ENCODE measurements at regions not wholly inside any gene's neighbourhood (a gene's known extent, or its start where the extent isn't known, plus 50 kb on each side); places are given as distances from the start of the nearest gene placed in this dataset.

GRCh38 chr15:46996359-46996758, 720.9 kb upstream of the SEMA6D start:
- Histone ChIP-seq H3K4me1 (no peaks in the 10 kb centered on the region), H3K36me3 (no peaks in the 10 kb centered on the region), H3K27ac (replicated peaks) (no peak overlapping the region), H3K9me3 (replicated peaks) (peaks cover 33% of the 10 kb centered on the region), H3K4me3 (no peak overlapping the region), H3K27me3 (ENCODE audit: low read depth) (no peaks in the 10 kb centered on the region)
- intact Hi-C loops (cut with micrococcal nuclease), result no loop called here
- DNase-seq, result no peak
- no peak for TF ChIP-seq CTCF (IDR thresholded peaks at IDR 0.05; ENCODE audit: borderline replicate concordance)

DNA sequence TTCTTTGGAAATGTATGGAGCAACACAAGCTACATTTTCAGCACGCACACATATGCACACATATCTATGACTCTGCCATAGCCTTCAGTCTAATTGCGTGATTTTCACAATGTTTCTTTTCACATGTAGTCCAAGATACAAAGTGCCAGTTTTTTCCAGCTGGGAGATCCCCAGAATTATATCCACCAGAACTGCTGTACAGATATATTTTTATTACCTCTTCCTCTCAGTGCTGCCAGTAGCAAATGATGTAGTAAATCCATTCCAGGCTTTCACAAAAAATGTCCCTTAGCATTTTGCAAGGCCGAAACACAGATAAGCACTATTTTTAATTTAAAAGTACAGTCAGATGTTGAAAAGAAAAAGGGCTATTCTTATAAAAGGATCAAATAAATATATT, 719.8 kb upstream of the SEMA6D start:
- TF ChIP-seq CTCF (IDR thresholded peaks at IDR 0.05; ENCODE audit: borderline replicate concordance), result no peak
- DNase-seq, result no peak
- Histone ChIP-seq H3K4me1 (no peaks in the 10 kb centered on the region), H3K9me3 (replicated peaks) (peaks cover 24% of the 10 kb centered on the region), H3K27me3 (ENCODE audit: low read depth) (no peaks in the 10 kb centered on the region), H3K36me3 (no peaks in the 10 kb centered on the region), H3K4me3 (no peak overlapping the region), H3K27ac (replicated peaks) (no peak overlapping the region)
- intact Hi-C loops (cut with micrococcal nuclease), result no loop called here

GRCh38 chr15:47003568-47003967, 713.7 kb upstream of the SEMA6D start:
- no peak overlapping the region for H3K27ac ChIP-seq (replicated peaks)
- TF ChIP-seq CTCF (IDR thresholded peaks at IDR 0.05; ENCODE audit: borderline replicate concordance), result no peak
- H3K4me1 ChIP-seq, result no peaks in the 10 kb centered on the region
- H3K9me3 ChIP-seq (replicated peaks), result peaks cover 22% of the 10 kb centered on the region
- H3K4me3 ChIP-seq, result no peak overlapping the region
- H3K27me3 ChIP-seq (ENCODE audit: low read depth), result no peaks in the 10 kb centered on the region
- intact Hi-C loops (cut with micrococcal nuclease), result no loop called here
- DNase-seq, result no peak
- H3K36me3 ChIP-seq, result no peaks in the 10 kb centered on the region

DNA sequence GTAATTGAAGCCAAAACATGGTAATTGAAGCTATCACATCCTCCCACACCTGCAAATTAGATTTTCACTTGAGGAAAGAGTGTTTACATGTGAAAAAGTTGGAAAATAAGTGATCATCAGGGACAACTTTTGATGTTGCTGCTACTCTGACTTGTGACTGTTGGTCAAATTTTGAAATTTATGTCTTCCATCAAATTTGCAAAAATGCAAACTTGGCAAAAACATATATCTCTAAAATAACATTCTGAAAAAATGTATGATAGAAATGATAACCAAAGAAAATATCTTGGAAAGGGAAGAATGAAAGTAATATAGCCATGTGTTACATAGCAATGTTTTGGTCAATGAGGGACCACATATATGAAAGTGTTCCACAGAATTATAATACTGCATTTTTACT, 703.9 kb upstream of the SEMA6D start:
- Histone ChIP-seq H3K27me3 (ENCODE audit: low read depth) (no peaks in the 10 kb centered on the region), H3K4me1 (no peaks in the 10 kb centered on the region), H3K27ac (replicated peaks) (no peak overlapping the region), H3K36me3 (no peaks in the 10 kb centered on the region), H3K4me3 (no peak overlapping the region), H3K9me3 (replicated peaks) (no peaks in the 10 kb centered on the region)
- DNase-seq, result no peak
- intact Hi-C loops (cut with micrococcal nuclease), result no loop called here
- TF ChIP-seq CTCF (IDR thresholded peaks at IDR 0.05; ENCODE audit: borderline replicate concordance), result no peak

DNA sequence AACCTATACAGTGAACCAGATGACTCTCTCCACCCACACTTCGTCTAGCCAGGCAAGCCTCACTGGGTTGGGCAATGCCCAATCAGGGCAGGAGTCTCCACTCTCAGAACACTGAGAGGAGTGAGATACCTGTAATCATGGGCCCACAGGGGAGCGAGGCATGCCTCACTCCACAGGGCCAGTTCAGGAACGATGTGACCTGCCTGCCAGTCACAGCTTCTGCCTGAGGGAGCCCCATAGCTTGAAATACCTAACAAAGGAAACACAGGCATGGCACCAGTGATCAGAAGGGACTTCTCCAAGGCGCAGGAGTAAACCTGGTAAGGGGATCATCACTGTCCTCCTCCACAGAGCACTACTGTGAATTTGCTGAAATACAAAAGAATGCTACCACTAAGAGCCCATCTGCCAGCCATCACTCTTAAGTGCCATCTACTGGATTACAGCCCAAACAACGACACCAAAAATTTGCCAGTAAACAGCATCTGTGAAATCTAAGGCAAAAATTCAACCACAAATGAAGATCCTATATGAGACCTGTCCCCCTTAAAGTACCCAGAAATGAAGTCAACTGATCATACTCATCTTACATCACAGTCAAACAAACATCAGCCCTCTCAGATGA, 689.9 kb upstream of the SEMA6D start:
- TF ChIP-seq CTCF (IDR thresholded peaks at IDR 0.05; ENCODE audit: borderline replicate concordance), result no peak
- H3K36me3 ChIP-seq, result no peaks in the 10 kb centered on the region
- H3K4me3 ChIP-seq, result no peak overlapping the region
- intact Hi-C loops (cut with micrococcal nuclease), result no loop called here
- no peak overlapping the region for H3K27ac ChIP-seq (replicated peaks)
- DNase-seq, result no peak
- peaks cover 9% of the 10 kb centered on the region for H3K9me3 ChIP-seq (replicated peaks)
- H3K27me3 ChIP-seq (ENCODE audit: low read depth), result no peaks in the 10 kb centered on the region
- H3K4me1 ChIP-seq, result no peaks in the 10 kb centered on the region
